HG03460 (cell line): ENCODE measurements at regions not wholly inside any gene's neighbourhood (a gene's known extent, or its start where the extent isn't known, plus 50 kb on each side); places are given as distances from the start of the nearest gene placed in this dataset.
"Not testable (repeated sequence)": the region's sequence is repeated elsewhere in the genome, so short reads cannot be mapped to it uniquely, and the experiment has no call there.

Source experiments
- ATAC-seq: cut with Tn5 transposase; IDR thresholded peaks from one replicate; pipeline ENCODE4 v1.9.1; 2021; ENCODE audit not compliant: unreplicated experiment

- ATAC-seq, result no peak
Measured at GRCh38 chr3:105108823-105109222, 257.9 kb upstream of the ALCAM start.

- ATAC-seq, result no peak
Measured at GRCh38 chr3:105118905-105119304, 247.8 kb upstream of the ALCAM start.

GRCh38 chr3:105119801-105120340 is 246.8 kb upstream of the ALCAM start:
- no peak for ATAC-seq

GRCh38 chr3:105130911-105131310 is 235.8 kb upstream of the ALCAM start:
- no peak for ATAC-seq

- ATAC-seq, result no peak
Measured at GRCh38 chr3:105137911-105138310, 228.8 kb upstream of the ALCAM start.

- ATAC-seq, result no peak
Measured at GRCh38 chr3:105139881-105140560, 226.7 kb upstream of the ALCAM start.

- ATAC-seq, result no peak
Measured at GRCh38 chr3:105140899-105141367, 225.8 kb upstream of the ALCAM start.

- no peak for ATAC-seq
Measured at GRCh38 chr3:105144837-105145236, 221.9 kb upstream of the ALCAM start.

GRCh38 chr3:105145511-105145910 is 221.2 kb upstream of the ALCAM start:
- no peak for ATAC-seq

- ATAC-seq, result not testable (repeated sequence)
Measured at GRCh38 chr3:105149197-105149596, 217.5 kb upstream of the ALCAM start.

GRCh38 chr3:105152987-105153386 is 213.7 kb upstream of the ALCAM start:
- no peak for ATAC-seq

- no peak for ATAC-seq
Measured at GRCh38 chr3:105154692-105155091, 212.0 kb upstream of the ALCAM start.

- ATAC-seq, result no peak
Measured at GRCh38 chr3:105157067-105157765, 209.5 kb upstream of the ALCAM start.

- ATAC-seq, result no peak
Measured at GRCh38 chr3:105157766-105158085, 209.0 kb upstream of the ALCAM start.

GRCh38 chr3:105158286-105158685 is 208.4 kb upstream of the ALCAM start:
- no peak for ATAC-seq

- ATAC-seq, result no peak
Measured at GRCh38 chr3:105162448-105162847, 204.3 kb upstream of the ALCAM start.

- ATAC-seq, result no peak
Measured at GRCh38 chr3:105166893-105167292, 199.8 kb upstream of the ALCAM start.

GRCh38 chr3:105170423-105170822 is 196.3 kb upstream of the ALCAM start:
- no peak for ATAC-seq

- ATAC-seq, result no peak
Measured at GRCh38 chr3:105174017-105174615, 192.6 kb upstream of the ALCAM start.

- ATAC-seq, result no peak
Measured at GRCh38 chr3:105177576-105177975, 189.1 kb upstream of the ALCAM start.

- ATAC-seq, result no peak
Measured at GRCh38 chr3:105187344-105187743, 179.4 kb upstream of the ALCAM start.

GRCh38 chr3:105195260-105195659 is 171.4 kb upstream of the ALCAM start:
- no peak for ATAC-seq
